K562 (cell line): ENCODE measurements at regions not wholly inside any gene's neighbourhood (a gene's known extent, or its start where the extent isn't known, plus 50 kb on each side); places are given as distances from the start of the nearest gene placed in this dataset.

Experiments used
- ATAC-seq: fragments of 200-7000 bp; cut with Tn5 transposase; 3 replicates; pipeline ENCODE4 v1.9.1; 2020; ENCODE audit warnings: moderate library complexity
- BruUV-seq: library from RNA; stranded (reverse); fragments of 400-500 nt; replicated peaks from 2 replicates; lab custom pipeline; 2021; lab: Mats Ljungman, UMichigan
- CTCF ChIA-PET: fragments of 300-600 bp; formaldehyde crosslinking; extraction: SDS; loops from one replicate; lab custom pipeline; 2021; ENCODE audit warnings: low intra/inter-chr PET ratio; lab: Yijun Ruan, JAX
- POLR2A ChIA-PET: fragments of 300-600, 350-650 bp; sonication (Branson Sonifier 250); formaldehyde crosslinking; extraction: SDS; loops from one replicate; lab custom pipeline; 2021; ENCODE audit warnings: antibody characterized with exemption, inconsistent platforms; lab: Yijun Ruan, JAX
- DNase-seq, 4 experiments: peaks; one replicate each; pipeline versions ENCODE4 v3.0.0 to v3.0.0-alpha.2; 2011 to 2018; ENCODE audit warnings: low spot score in 3 of 4, mixed read lengths in 3 of 4; ENCODE audit errors: extremely low read depth in 1 of 4
- FAIRE-seq: peaks from 2 replicates; lab custom pipeline; 2011; peaks lifted over from hg19 to GRCh38; lab: Jason Lieb, UNC
- H2AFZ ChIP-seq: 2 replicates; pipeline ENCODE4 v1.6.0; 2011; ENCODE audit warnings: low read depth, low read length, control low read depth, inconsistent platforms
- H3K27ac ChIP-seq: fragments of 200-600 bp; 3 replicates; pipeline ENCODE4 v1.8.0; 2011; ENCODE audit warnings: low read depth, mild to moderate bottlenecking, control low read depth, inconsistent platforms, low read length, moderate library complexity, mixed read lengths; ENCODE audit errors: extremely low read depth
- H3K27me3 ChIP-seq, 2 experiments: fragments of 300-600 bp in 1 of 2; 2 replicates in 1 of 2; 3 replicates in 1 of 2; pipeline versions ENCODE4 v1.6.0 to v1.8.0; 2011; ENCODE audit warnings: inconsistent platforms in 2 of 2, low read length in 2 of 2, mild to moderate bottlenecking in 1 of 2, mixed read lengths in 1 of 2, moderate library complexity in 1 of 2; ENCODE audit not compliant: control insufficient read depth in 2 of 2, insufficient read depth in 2 of 2
- H3K36me3 ChIP-seq: fragments of 300-600 bp; 3 replicates; pipeline ENCODE4 v1.8.0; 2011; ENCODE audit warnings: mild to moderate bottlenecking, low read length, inconsistent platforms; ENCODE audit not compliant: control insufficient read depth, insufficient read depth
- H3K4me1 ChIP-seq, 2 experiments: fragments of 200-600 bp in 1 of 2; replicated peaks in 1 of 2; 2 replicates in 1 of 2; 3 replicates in 1 of 2; pipeline versions ENCODE4 v1.5.1 to v1.8.0; 2011; ENCODE audit warnings: inconsistent platforms in 2 of 2, low read length in 2 of 2, mild to moderate bottlenecking in 1 of 2, mixed read lengths in 1 of 2, moderate library complexity in 1 of 2; ENCODE audit not compliant: control insufficient read depth in 2 of 2, insufficient read depth in 2 of 2
- H3K4me2 ChIP-seq: 2 replicates; pipeline ENCODE4 v1.6.1; 2011; ENCODE audit warnings: low read length, control low read depth, inconsistent platforms, mixed read lengths; ENCODE audit not compliant: insufficient read depth
- H3K4me3 ChIP-seq: fragments of 200-600 bp; sonication (generic), shearing (Covaris generic); 2 replicates; pipeline ENCODE4 v1.5.1; 2016; ENCODE audit warnings: control low read depth, inconsistent platforms
- H3K79me2 ChIP-seq: fragments of 200-600 bp; 3 replicates; pipeline ENCODE4 v1.8.0; 2011; ENCODE audit warnings: low read length, inconsistent platforms; ENCODE audit not compliant: control insufficient read depth, insufficient read depth
- H3K9ac ChIP-seq, 2 experiments: 2 replicates each; pipeline versions ENCODE4 v1.6.0 to v1.6.1; 2011; ENCODE audit warnings: low read depth in 2 of 2, low read length in 2 of 2, control low read depth in 1 of 2, inconsistent platforms in 1 of 2, mild to moderate bottlenecking in 1 of 2, mixed read lengths in 1 of 2; ENCODE audit not compliant: insufficient read depth in 1 of 2
- H3K9me1 ChIP-seq: one replicate; pipeline ENCODE4 v1.6.0; 2011; ENCODE audit warnings: inconsistent platforms, mild to moderate bottlenecking, low read length, moderate library complexity; ENCODE audit not compliant: control insufficient read depth, insufficient read depth
- H3K9me3 ChIP-seq: replicated peaks from 2 replicates; pipeline ENCODE4 v1.5.1; 2011; ENCODE audit warnings: low read depth, low read length, inconsistent platforms; ENCODE audit not compliant: control insufficient read depth, insufficient read depth
- H4K20me1 ChIP-seq: replicated peaks from 2 replicates; pipeline ENCODE4 v1.6.1; 2011; ENCODE audit warnings: low read length, inconsistent platforms, mixed read lengths; ENCODE audit not compliant: control insufficient read depth, insufficient read depth
- C11orf30 ChIP-seq: fragments of 450-650 bp; IDR thresholded peaks from 2 replicates; pipeline ENCODE4 v1.6.1; 2016; ENCODE audit warnings: low read depth, mild to moderate bottlenecking
- CXXC5 ChIP-seq: fragments of 250-450 bp; sonication (Bioruptor Pico); IDR thresholded peaks from 2 replicates; pipeline ENCODE4 v1.8.0; 2022; ENCODE audit warnings: inconsistent platforms, mild to moderate bottlenecking, moderate library complexity
- DPF2 ChIP-seq: fragments of 450-650 bp; IDR thresholded peaks from 2 replicates; pipeline ENCODE4 v1.6.1; 2016
- HMG20B ChIP-seq: fragments of 250-450 bp; sonication (Bioruptor Pico); IDR thresholded peaks from 2 replicates; pipeline ENCODE4 v1.5.0; 2021; ENCODE audit warnings: mild to moderate bottlenecking
- PTBP1 ChIP-seq: fragments of 200-400 bp; formaldehyde crosslinking; IDR thresholded peaks from 2 replicates; pipeline ENCODE4 v1.6.1; 2017; ENCODE audit warnings: low read depth, low read length
- ZBTB7A ChIP-seq: IDR thresholded peaks from 2 replicates; pipeline ENCODE4 v1.6.1; 2011; ENCODE audit warnings: low read depth, mild to moderate bottlenecking, low read length, moderate library complexity, borderline replicate concordance; ENCODE audit not compliant: control insufficient read depth
- ZNF668 ChIP-seq: fragments of 250-450 bp; sonication (Bioruptor Pico); IDR thresholded peaks from 2 replicates; pipeline ENCODE4 v1.8.0; 2022; ENCODE audit warnings: mild to moderate bottlenecking, inconsistent platforms
- WGBS: fragments of 100-300 bp; shearing (Covaris generic); methylation state at CpG from one replicate; pipeline ENCODE4 v1.1.6; 2016; ENCODE audit warnings: low coverage, mixed read lengths; ENCODE audit not compliant: insufficient coverage; ENCODE audit errors: missing lambda C conversion rate; 5-methylcytosine and 5-hydroxymethylcytosine counted together
- in situ Hi-C: fragments of 300-500 bp; cut with MboI; formaldehyde crosslinking; loops from 4 replicates; pipeline ENCODE4 v1.15.0; 2018; ENCODE audit warnings: inconsistent platforms, mixed read lengths
- intact Hi-C: fragments of 100-400 bp; cut with micrococcal nuclease; formaldehyde crosslinking; loops from 2 replicates; pipeline ENCODE4 v1.14.2; 2022
- TF ChIP-seq, protein P1 (sequence below): fragments of 250-450 bp; sonication (Bioruptor Pico); IDR thresholded peaks from 2 replicates; pipeline ENCODE4 v1.9.0; 2021; ENCODE audit warnings: mild to moderate bottlenecking, inconsistent platforms
- TF ChIP-seq, protein P2 (sequence below): fragments of 250-450 bp; sonication (Bioruptor Pico); IDR thresholded peaks from 2 replicates; pipeline ENCODE4 v1.5.0; 2020; ENCODE audit warnings: mild to moderate bottlenecking

GRCh38 chr1:83619170-83619896 lies 379.6 kb downstream of the TTLL7 start:
- 0% methylated on average over 2 of the region's 2 CpGs for WGBS
- intact Hi-C loops (no loop called here), in situ Hi-C loops (no loop called here)
- no TSS peak for BruUV-seq
- DNase-seq (no peak), ATAC-seq (no peak), FAIRE-seq (no peak)
- Histone ChIP-seq H2AFZ (no peak overlapping the region), H3K27ac (no peak overlapping the region), H3K9ac (no peak overlapping the region), H3K9me1 (no peaks in the 10 kb centered on the region), H3K4me3 (no peak overlapping the region), H3K79me2 (no peaks in the 10 kb centered on the region), H3K4me1 (no peaks in the 10 kb centered on the region), H3K4me2 (no peak overlapping the region), H3K9me3 (no peaks in the 10 kb centered on the region), H3K27me3 (no peaks in the 10 kb centered on the region), H4K20me1 (no peaks in the 10 kb centered on the region), H3K36me3 (no peaks in the 10 kb centered on the region)
- POLR2A ChIA-PET, result no interaction called here
- CTCF ChIA-PET, result no interaction called here
- TF ChIP-seq ZBTB7A, result no peak
- no peak for TF ChIP-seq HMG20B
- no peak for TF ChIP-seq C11orf30
- no peak for TF ChIP-seq ZNF668 (CRISPR knock-in tag)
- no peak for TF ChIP-seq PTBP1
- no peak for TF ChIP-seq CXXC5 (CRISPR knock-in tag)
- no peak for TF ChIP-seq DPF2
- TF ChIP-seq, protein P1, sequence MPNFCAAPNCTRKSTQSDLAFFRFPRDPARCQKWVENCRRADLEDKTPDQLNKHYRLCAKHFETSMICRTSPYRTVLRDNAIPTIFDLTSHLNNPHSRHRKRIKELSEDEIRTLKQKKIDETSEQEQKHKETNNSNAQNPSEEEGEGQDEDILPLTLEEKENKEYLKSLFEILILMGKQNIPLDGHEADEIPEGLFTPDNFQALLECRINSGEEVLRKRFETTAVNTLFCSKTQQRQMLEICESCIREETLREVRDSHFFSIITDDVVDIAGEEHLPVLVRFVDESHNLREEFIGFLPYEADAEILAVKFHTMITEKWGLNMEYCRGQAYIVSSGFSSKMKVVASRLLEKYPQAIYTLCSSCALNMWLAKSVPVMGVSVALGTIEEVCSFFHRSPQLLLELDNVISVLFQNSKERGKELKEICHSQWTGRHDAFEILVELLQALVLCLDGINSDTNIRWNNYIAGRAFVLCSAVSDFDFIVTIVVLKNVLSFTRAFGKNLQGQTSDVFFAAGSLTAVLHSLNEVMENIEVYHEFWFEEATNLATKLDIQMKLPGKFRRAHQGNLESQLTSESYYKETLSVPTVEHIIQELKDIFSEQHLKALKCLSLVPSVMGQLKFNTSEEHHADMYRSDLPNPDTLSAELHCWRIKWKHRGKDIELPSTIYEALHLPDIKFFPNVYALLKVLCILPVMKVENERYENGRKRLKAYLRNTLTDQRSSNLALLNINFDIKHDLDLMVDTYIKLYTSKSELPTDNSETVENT, result no peak
- TF ChIP-seq, protein P2, sequence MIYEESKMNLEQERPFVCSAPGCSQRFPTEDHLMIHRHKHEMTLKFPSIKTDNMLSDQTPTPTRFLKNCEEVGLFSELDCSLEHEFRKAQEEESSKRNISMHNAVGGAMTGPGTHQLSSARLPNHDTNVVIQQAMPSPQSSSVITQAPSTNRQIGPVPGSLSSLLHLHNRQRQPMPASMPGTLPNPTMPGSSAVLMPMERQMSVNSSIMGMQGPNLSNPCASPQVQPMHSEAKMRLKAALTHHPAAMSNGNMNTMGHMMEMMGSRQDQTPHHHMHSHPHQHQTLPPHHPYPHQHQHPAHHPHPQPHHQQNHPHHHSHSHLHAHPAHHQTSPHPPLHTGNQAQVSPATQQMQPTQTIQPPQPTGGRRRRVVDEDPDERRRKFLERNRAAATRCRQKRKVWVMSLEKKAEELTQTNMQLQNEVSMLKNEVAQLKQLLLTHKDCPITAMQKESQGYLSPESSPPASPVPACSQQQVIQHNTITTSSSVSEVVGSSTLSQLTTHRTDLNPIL (CRISPR knock-in tag), result no peak
